Stimulated activated CD8-positive, alpha-beta memory T cell treated with anti-CD3 and anti-CD28 coated beads, Interleukin-7, amount 100 ng/mL, for 48 hours (primary cell): ENCODE measurements at regions not wholly inside any gene's neighbourhood (a gene's known extent, or its start where the extent isn't known, plus 50 kb on each side); places are given as distances from the start of the nearest gene placed in this dataset.

ENCODE experiments used
- DNase-seq, 2 donors: peaks; one replicate each; pipeline ENCODE4 v3.0.0-alpha.2; 2020; ENCODE audit warnings: low read depth in 1 of 2; ENCODE audit errors: extremely low read depth in 1 of 2

DNA sequence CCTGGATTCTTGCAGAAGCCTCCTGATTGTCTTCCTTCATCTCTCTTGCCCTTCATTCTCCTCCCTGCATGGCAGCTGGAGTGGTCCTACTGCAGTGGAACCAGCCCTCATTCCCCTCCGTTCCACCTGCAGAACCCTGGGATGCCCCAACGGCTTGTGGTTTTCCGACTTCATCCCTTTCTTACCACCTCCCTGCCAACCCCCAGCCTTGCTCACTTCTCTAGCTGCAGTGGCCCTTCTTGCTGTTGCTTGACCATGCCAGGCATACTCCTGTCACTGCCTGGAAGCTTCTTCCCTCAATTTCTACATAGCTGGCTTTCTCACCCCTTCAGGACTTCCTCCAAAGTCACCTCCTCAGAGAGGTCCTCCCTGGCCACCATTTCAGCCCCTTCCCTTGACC is 123.3 kb downstream of the BEGAIN start:
- no peak for DNase-seq

DNA sequence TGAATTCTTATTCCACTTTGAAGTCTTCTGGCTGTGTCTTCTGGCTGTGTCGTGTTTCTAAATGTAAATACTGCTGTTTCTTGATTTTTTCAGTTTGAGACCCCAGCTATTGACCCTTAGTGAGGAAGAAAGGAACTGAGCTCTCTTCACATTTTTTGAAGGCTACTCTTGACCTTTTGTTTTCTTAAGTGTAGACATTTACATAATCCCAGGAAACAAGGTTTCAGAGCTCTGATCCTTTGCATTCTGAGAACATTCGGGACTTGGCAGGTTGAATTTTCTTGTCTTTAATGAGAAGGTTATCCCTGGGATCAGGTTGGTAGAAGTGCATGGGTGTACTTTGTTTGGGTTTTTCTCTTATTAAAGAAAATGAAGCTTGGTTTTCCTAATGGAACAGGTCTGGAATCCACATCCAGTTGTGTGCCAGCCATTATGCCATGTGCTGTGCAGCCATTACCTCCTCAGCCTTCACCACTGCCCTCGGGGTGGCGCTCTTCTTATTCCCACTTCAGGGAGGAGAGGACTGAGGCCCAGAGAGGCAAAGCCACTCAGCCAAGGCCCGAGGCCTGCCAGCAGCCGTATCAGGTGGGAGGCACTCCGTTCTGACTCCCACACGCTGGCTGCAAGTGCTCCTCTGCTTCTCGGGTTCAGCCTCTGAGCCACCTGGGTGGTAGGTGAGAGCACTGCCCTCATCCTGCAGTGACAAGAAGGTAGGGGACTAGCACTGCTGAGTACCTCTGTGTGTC is 120.9 kb downstream of the BEGAIN start:
- DNase-seq: no peak

DNA sequence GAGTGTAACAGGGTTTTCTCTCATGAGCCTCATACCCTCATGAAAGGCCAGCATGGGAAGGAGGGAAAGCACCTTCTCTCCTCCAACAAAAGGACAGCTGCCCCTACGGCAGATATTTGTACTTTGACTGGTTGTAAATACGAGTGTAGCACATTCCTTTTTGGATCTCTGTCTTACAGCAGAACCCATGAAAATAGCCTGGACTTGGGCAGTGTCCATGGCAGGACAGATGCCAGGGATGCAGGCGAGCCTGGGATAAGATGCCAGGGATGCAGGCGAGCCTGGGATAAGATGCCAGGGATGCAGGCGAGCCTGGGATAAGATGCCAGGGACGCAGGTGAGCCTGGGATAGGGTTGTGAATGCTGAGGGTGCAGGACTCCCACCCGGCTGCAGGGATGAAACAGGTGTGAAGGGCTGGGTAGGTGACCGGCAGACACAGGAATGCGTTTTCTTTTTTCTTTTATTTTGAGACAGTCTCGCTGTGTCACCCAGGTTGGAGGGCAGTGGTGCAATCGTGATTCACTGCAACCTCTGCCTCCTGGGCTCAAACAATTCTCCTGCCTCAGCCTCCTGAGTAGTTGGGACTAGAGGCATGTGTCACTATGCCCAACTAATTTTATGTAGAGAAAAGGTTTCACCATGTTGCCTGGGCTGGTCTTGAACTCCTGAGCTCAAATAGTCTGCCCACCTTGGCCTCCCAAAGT is 120.0 kb downstream of the BEGAIN start:
- DNase-seq: no peak

DNA sequence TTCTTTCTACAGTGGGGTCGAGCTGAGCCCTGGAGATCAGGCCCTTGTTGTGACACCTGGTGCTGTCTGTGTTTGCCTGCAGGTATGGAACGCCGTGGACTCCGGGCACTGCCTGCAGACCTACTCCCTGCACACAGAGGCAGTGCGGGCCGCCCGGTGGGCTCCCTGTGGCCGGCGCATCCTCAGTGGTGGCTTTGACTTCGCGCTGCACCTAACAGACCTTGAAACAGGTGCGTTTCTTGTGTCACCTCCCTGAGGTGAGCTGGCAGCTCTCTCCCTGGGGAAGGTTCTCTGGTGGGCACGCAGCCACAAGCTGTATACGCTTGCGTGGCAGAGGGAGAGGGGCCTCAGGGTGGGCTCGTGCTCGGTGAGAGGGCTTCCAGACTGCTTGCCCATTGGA is 119.3 kb downstream of the BEGAIN start:
- DNase-seq: no peak

DNA sequence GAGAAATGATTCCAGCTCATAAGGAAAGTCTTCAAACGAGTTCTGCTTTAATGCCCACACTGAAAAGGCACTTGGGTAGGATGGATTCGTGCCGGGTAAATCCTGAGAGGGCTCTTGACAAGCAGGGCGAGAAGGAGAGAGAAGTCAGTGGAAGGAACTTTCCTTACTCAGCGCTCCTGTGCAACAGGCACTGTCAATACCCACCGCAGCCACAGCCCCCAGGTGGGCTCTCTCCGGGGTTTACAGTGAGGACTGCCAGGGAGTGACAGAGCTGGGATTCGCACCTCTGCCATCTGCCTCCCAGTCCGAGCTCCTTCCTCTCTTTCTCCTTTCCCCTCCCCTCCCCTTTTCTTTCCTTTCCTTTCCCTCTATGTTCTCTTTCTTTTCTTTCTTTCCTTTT is 118.7 kb downstream of the BEGAIN start:
- no peak for DNase-seq

DNA sequence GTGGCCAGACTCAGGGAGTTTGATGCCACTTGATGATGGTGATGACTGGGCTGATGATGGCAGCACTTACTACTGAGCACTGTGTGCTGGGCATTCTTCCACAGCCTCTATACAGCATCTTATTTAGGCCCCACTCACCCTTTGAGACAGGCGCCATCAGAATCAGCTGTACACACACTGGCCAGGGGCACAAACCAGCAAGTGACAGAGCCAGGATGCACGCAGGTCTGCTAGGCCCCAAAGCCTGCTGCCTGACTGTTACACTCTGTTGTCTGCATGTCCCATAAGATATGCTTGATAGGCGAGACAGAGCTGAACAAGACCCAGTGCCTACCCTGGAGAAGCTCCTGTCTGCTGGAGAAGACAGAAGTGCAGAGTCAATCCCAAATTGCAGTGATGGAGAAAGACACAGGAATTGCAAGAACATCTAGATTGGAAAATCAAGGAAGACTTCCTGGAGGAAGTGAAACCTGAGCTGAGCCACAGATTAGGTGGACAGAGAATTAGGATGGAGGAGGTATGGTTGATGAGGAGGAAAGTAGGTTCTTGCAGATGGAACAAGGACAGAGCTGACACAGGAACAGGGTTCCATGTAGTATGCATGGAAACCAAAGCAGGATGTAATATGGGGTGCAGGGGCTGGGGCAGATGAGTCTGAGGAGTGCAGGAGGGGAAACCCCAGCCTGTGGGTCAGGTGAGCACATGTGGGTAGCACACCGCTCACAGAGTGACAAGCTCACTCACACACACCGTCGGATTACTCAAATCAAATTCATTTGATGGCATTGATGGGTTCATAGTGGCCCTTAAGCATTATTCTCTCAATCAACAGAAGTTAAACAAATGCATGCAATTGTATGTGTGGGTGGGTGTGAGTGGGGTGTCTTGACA is 117.3 kb downstream of the BEGAIN start:
- DNase-seq: no peak

DNA sequence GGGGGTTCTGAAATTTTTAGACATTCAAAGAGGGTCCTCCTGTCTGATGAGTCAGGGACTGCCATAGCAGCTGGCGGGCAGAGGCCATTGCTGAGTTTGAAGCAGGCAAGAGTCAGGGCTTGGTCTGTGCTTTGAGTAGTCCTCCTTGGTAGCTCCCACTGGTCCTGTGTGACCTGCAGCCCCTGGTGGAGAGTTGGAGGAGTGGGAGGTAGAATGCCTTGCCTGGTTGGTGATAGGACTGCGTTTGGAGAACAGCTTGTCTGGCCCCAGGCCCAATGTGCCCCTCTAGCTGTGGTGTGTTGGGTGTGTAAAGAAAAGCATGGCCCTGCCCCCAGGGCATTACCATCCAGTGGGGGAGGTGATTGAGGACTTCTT is 116.7 kb downstream of the BEGAIN start:
- DNase-seq: no peak

DNA sequence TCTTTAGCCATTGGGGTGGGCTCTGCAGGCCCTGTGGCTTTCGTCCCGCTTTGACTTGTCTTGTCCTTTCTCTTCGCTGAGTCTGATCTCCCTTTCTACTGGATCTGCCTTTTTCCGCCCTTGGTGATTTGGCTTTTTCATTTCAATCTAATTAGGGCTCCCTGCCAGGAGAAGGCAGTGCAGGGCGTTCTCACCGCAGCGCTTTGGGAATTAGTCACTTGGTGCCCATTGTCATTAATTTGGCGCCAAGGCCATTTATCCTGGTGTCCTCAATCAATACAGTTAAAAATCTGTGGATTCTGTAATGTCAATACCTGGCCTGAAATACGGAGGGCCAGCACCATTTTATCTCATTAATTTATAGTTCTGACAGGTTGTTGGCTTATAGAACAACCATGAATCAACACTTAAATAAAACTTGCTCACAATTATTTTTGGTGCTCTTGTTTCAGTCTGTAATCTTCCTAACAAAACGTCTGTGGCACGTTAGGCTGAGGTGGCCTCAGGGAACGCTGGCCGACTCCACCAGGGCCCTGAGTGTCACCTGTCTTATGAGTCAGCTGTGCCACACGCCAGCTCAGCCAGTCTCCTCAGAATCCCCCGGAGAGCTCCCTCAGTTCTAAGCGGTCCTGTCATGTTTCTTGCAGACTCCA is 115.7 kb downstream of the BEGAIN start:
- no peak for DNase-seq

DNA sequence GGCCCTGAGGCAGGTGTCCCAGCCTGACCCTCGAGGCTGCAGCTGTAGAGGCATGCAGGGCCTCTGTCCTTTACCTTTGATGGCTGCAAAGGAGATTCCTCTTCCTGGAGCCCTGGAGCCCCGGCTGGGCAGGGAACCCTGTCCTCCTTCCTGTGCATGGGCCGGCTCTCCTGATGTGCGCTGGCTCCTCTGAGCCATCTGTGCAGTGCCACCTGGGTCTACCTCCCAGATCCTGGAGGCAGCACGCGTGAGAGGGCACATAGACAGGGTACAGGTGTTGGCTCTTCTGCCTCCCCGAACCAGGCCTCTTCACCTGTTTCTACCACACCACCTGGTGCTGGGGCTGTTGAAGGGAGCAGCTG is 115.1 kb downstream of the BEGAIN start:
- no peak for DNase-seq

DNA sequence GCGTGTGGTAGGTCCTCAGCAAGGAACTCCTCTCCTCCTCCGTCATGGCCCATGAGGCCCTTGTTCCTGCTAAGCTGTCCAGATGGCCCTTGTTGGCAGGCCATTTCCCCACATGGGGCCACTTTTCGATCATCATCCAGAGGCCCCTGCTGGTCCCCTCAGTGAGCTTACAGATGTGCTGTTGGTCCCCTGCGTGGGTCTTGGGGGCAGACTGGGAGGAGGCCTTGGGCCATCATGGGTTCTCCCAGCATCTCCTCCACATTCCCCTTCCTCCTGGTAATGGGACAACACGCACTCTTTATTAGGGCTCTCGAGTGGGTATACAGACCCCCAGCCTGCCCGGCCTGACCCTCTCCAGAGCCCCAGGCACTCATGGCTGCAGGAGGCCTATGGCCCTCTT is 114.7 kb downstream of the BEGAIN start:
- no peak for DNase-seq

DNA sequence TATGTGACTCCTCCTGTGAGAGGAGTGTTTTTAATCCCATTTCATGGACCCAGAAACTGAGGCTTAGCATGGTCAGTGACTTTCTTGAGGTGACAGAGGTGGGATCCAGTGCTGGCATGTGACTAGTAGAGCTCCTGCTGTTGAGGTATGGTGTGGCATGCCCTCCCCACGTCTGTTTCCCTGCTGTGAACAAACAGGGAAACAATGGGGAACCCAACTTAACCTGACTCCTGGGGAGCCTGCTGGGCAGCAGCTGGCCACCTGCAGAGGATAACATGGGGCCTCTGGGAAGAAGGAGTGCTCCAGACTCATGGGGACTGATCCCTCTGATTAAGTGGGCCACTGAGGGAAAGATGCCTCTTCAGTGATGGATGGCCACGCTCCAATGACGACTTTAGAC is 114.0 kb downstream of the BEGAIN start:
- DNase-seq: no peak

DNA sequence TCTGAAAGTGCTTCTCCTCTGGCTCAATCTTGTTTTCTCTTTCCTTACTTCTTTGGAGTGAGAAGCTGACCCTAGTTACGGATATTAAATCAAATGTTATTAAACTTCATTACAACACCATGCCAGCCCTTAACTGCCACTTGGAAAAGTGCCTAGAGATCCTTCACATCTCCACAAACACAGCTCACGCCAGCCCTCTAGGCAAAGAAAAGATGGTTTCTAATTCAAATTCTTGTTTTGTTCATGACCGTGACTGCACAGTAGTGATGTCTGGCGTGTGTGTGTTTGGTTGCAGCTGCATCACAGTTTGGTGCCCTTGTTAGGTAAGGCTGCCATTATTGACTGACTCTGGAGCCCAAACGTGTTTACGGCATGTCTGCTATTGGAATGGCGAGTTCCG is 113.0 kb downstream of the BEGAIN start:
- no peak for DNase-seq

DNA sequence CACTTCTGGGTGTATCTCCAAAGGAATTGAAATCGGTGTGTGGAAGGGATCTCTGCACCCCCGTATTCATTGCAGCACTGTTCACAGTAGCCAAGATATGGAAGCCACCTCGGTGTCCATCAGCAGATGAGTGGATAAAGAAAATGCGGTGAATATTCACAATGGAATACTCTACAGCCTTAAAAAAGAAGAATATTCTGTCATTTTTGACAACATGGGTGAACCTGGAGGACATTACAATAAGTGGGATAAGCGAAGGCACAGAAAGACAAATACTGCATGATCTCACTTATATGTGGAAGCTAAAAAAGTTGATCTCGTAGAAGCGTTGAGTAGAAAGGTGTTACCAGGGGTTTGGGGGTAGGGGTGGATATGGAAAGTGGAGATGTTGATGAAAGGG is 111.9 kb downstream of the BEGAIN start:
- no peak for DNase-seq

DNA sequence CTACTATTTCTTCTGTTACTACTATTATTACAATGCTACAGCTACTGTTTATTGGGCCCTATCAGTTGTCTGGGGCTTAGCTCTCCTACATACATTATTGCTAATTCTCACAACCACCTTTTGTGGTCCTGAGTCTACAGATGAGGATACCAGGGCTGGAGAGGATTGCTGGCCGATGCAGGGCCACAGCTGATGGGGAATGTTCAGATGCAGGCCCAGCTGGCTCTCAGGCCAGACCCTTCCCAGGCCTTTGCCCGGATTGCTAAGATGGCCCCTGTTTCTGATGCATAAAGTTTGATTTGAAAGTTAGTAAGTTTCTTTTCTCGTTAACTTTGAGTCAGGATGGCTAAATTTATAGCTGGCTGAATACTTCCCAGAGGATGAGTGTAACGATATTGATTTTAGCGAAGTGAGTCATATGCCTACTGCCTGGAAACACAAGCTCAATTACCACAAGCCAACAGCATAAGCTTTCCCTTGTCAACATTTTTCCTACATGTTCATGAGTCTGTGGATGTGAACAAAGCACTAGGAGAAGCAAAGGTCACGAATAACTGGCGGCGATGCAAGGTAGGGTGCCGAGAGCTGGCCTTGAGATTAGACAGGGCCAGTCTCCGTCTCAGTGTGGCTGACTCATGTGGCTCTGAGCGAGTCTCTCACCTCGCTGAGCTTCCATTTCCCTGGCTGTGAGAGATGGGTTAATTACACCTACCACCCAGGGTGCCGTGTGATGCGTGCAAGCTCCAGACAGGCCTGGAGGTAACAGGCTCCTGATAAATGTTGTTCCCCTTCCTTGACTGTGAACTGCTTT is 111.0 kb downstream of the BEGAIN start:
- no peak for DNase-seq

DNA sequence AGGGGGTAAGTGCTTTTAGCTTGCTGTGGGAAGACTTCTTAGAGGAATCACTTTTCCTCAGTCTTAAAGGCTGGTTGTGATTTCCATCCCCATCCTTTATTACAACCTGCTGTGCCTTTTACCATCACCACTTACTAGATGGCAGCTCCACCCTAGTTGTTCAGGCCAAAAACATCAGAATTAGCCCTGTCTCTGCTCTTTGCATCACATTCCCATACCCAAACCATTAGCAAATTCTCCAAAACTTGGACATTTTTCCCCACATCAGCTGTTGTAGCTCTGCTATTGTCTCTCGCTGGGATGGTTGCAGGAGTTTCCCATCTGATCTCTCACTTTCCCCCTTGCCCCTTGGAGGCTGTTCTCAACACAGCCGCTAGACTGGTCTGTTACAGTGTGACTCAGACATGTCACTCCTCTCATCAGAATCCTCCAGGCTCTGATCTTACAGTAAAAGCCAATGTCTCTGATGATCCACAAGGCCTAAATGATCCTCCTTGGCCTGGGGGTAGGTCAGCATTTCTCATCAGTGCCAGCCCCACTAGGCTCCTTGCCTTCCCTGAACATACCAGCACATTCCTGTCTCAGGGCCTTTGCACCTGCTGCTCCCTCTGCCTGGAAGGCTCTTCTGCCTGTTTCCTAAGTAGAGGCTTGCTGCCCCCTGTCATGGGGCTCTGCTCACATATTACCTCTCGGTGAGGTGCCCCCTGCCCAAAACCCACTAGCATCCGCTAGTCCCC is 102.5 kb downstream of the BEGAIN start:
- no peak for DNase-seq

DNA sequence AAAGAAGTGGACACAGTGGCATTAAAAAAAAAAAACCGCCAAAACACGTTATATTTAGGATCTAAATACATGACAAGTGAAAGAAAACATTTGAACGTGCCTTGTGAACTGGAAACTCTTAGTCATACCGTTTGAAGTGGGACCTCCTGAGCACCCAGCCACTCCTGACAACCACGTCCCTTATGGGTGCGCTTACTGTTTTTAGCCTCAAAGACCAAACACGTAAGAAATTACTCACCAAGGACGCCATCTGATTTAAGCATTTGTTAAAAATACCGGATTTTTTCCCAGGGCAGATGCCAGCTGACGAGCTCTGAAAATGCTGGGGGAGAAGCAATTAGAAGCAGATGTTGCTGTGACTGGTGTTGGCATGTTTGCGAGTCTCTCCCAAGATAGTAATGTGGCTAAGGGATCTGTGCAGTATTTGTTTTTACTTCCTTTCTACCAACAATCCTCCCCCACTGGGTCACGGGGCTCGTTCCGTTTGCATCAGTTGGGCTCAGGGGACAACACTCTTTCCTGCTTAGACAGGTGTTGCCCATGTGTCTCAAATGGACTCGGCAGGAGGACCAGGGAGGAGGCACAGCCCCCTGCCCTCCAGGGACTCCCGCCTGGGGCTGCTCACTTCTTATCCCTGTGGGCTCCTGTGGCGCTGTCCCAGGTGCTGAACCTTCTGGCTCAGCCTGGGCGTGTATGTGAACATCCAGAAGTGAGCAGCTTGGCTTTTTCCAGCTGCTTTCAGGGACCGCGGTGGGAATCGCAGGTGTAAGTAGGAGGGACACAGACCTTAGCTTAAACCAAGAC is 101.0 kb downstream of the BEGAIN start:
- peak; percentile 15 to 34 for DNase-seq
